ENCODE measurements at regions not wholly inside any gene's neighbourhood (a gene's known extent, or its start where the extent isn't known, plus 50 kb on each side); places are given as distances from the start of the nearest gene placed in this dataset.

DNA sequence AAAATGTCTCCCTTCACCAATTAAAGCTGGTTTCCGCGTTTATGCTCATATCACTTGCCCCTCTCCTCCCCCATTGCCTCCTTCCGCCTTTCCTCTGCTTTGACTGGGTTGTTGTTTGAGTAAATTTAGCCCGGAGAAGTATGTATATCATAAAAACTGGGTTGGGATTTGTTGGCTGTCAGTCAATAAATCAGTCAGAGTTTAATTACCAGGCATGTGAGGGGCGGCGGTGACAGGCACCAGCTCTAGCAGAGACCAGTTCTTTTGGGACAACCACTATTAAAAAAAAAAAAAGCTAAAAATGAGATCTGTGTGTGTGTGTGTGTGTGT, 382.4 kb upstream of the SMIM21 start:
- no peak for TF ChIP-seq CTCF (IDR thresholded peaks at IDR 0.05; ENCODE audit: control insufficient read depth, extremely low read depth, insufficient read depth)
- DNase-seq (ENCODE audit: low read depth) = no peak
- H3K4me3 ChIP-seq (ENCODE audit: low read depth, low read length) = no peak overlapping the region

DNA sequence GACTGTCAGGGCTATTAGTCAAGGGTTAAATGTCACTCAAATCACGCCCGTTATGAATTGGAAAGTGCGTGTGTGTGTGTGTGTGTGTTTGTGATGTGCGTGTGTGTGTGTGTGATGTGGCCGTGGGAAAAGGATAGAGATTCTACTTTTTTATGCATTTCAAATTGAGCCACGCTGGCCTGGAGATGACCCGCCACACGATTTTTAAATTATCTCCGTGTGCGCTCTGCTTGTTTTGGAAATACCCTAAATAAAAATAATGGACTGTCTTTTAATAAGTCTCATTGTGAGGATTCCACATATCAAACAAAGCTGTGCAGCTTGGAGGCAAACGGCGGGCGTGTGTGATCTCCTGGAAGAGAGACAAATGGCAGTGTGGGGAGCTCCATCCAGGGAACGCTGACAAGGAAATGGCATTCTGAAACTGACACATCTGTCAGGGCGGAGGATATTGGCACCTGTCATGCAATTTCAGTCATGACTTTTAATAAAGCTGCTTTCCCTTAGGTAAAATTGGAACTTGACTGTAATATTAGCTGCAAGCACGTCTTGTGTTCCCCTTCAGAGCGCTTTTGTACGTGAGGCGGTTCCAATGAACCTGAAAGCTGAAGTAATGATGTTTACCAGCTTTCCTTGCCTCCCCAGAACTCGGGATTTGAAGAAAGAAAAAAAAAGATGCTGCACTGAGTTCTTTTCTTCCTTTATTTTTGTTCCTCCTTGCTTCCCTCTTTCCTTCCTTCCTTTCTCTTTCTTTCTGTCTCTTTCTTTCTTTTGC, 381.8 kb upstream of the SMIM21 start:
- no peak for DNase-seq (ENCODE audit: low read depth)
- H3K4me3 ChIP-seq (ENCODE audit: low read depth, low read length) = no peak overlapping the region
- no peak for TF ChIP-seq CTCF (IDR thresholded peaks at IDR 0.05; ENCODE audit: control insufficient read depth, extremely low read depth, insufficient read depth)

GRCh38 chr18:75805265-75805664, 377.8 kb upstream of the SMIM21 start:
- no peak for DNase-seq (ENCODE audit: low read depth)
- no peak for TF ChIP-seq CTCF (IDR thresholded peaks at IDR 0.05; ENCODE audit: control insufficient read depth, extremely low read depth, insufficient read depth)
- H3K4me3 ChIP-seq (ENCODE audit: low read depth, low read length) = no peak overlapping the region

DNA sequence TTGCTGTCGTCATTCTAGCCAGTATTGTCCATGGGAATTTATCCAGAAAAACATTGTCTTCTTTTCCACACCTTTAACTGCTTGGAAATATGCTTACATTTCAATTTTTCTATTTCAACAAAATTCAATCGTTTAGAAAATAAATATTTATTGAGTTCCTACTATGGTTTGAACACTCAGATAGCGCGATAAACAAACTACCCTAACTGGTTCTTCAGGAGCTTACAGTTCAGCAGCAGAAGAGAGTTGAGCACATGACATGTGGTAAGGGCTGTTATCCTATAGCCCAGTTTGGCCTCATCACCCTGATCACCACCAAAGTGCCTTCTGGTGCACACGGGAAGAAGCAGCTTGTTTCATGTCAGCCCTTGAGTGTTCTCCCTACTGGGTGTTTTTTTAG, 375.2 kb upstream of the SMIM21 start:
- TF ChIP-seq CTCF (IDR thresholded peaks at IDR 0.05; ENCODE audit: control insufficient read depth, extremely low read depth, insufficient read depth) = no peak
- DNase-seq (ENCODE audit: low read depth) = peak; percentile 35
- no peak overlapping the region for H3K4me3 ChIP-seq (ENCODE audit: low read depth, low read length)

DNA sequence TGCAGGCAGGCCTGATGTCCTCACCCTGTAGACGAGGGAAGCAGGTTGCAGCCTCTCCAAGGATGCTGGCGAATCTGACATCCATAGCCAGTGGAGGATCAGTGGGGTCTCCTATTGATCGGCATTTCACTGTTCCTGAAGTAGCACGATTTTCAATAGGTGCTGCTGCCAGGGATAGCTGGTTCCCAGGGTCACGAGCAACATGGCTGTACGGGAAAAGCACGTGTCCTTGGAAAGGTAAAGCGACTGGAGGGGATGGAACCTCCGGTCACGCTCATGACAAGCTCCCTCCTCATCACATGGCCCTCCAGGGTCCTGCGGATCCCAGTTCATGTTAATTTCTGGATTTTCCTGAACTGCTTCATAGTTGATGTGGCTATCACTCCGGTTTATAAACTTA, 373.7 kb upstream of the SMIM21 start:
- DNase-seq (ENCODE audit: low read depth) = no peak
- TF ChIP-seq CTCF (IDR thresholded peaks at IDR 0.05; ENCODE audit: control insufficient read depth, extremely low read depth, insufficient read depth) = no peak
- no peak overlapping the region for H3K4me3 ChIP-seq (ENCODE audit: low read depth, low read length)

- DNase-seq (ENCODE audit: low read depth) = no peak
- TF ChIP-seq CTCF (IDR thresholded peaks at IDR 0.05; ENCODE audit: control insufficient read depth, extremely low read depth, insufficient read depth) = no peak
- no peak overlapping the region for H3K4me3 ChIP-seq (ENCODE audit: low read depth, low read length)
Measured at GRCh38 chr18:75800331-75800648, 372.8 kb upstream of the SMIM21 start.
